Bronchial epithelial cell (primary cell): ENCODE measurements at regions not wholly inside any gene's neighbourhood (a gene's known extent, or its start where the extent isn't known, plus 50 kb on each side); places are given as distances from the start of the nearest gene placed in this dataset.

Source experiments
- DNase-seq: peaks from one replicate; pipeline ENCODE4 v3.0.0-alpha.2; 2010; ENCODE audit warnings: low read depth
- FAIRE-seq: peaks from 2 replicates; lab custom pipeline; 2011; peaks lifted over from hg19 to GRCh38; lab: Jason Lieb, UNC
- H3K27me3 ChIP-seq: 2 replicates; pipeline ENCODE4 v1.5.1; 2011; ENCODE audit warnings: low read length; ENCODE audit not compliant: control insufficient read depth, insufficient read depth
- H3K36me3 ChIP-seq: 2 replicates; pipeline ENCODE4 v1.5.1; 2011; ENCODE audit warnings: low read length; ENCODE audit not compliant: control insufficient read depth, insufficient read depth
- H3K4me3 ChIP-seq: 2 replicates; pipeline ENCODE4 v1.5.1; 2011; ENCODE audit warnings: mild to moderate bottlenecking, low read depth, low read length, control low read depth
- CTCF ChIP-seq: IDR thresholded peaks from 2 replicates; pipeline ENCODE4 v1.5.1; 2011; ENCODE audit warnings: mild to moderate bottlenecking, moderate library complexity, low read length, control low read depth, inconsistent platforms; ENCODE audit not compliant: insufficient read depth, severe bottlenecking

GRCh38 chr5:8750100-8750499 is 795.8 kb downstream of the SEMA5A start:
- no peaks in the 10 kb centered on the region for H3K27me3 ChIP-seq
- DNase-seq (no peak), FAIRE-seq (no peak)
- no peak for TF ChIP-seq CTCF
- no peak overlapping the region for H3K4me3 ChIP-seq
- no peaks in the 10 kb centered on the region for H3K36me3 ChIP-seq

- H3K4me3 ChIP-seq = no peak overlapping the region
- no peak for TF ChIP-seq CTCF
- no peaks in the 10 kb centered on the region for H3K27me3 ChIP-seq
- DNase-seq = no peak
- H3K36me3 ChIP-seq = no peaks in the 10 kb centered on the region
- no peak for FAIRE-seq
Measured at GRCh38 chr5:8751971-8752370, 793.9 kb downstream of the SEMA5A start.

GRCh38 chr5:8752595-8752994 is 793.3 kb downstream of the SEMA5A start:
- Histone ChIP-seq H3K27me3 (no peaks in the 10 kb centered on the region), H3K36me3 (no peaks in the 10 kb centered on the region), H3K4me3 (no peak overlapping the region)
- DNase-seq = no peak
- TF ChIP-seq CTCF = no peak
- no peak for FAIRE-seq

- FAIRE-seq (no peak), DNase-seq (peak; percentile 52)
- peak; percentile 56 for TF ChIP-seq CTCF
- Histone ChIP-seq H3K27me3 (no peaks in the 10 kb centered on the region), H3K4me3 (no peak overlapping the region), H3K36me3 (no peaks in the 10 kb centered on the region)
Measured at GRCh38 chr5:8756498-8757084, 789.3 kb downstream of the SEMA5A start.

GRCh38 chr5:8765886-8766285 is 780.0 kb downstream of the SEMA5A start:
- DNase-seq (no peak), FAIRE-seq (no peak)
- no peak for TF ChIP-seq CTCF
- Histone ChIP-seq H3K36me3 (no peaks in the 10 kb centered on the region), H3K4me3 (no peak overlapping the region), H3K27me3 (no peaks in the 10 kb centered on the region)

GRCh38 chr5:8766448-8766847 is 779.4 kb downstream of the SEMA5A start:
- H3K36me3 ChIP-seq = no peaks in the 10 kb centered on the region
- no peak for FAIRE-seq
- no peaks in the 10 kb centered on the region for H3K27me3 ChIP-seq
- no peak for DNase-seq
- no peak for TF ChIP-seq CTCF
- no peak overlapping the region for H3K4me3 ChIP-seq
